Breast epithelium (tissue), 3 donors: ENCODE measurements at regions not wholly inside any gene's neighbourhood (a gene's known extent, or its start where the extent isn't known, plus 50 kb on each side); places are given as distances from the start of the nearest gene placed in this dataset.

ENCODE experiments used
- CTCF ChIP-seq, 3 donors: fragments of 450-650 bp; IDR thresholded peaks; one replicate each; pipeline ENCODE4 v1.5.1; 2016 to 2017; ENCODE audit warnings: antibody characterized with exemption in 3 of 3, mild to moderate bottlenecking in 3 of 3, moderate library complexity in 3 of 3
- POLR2A ChIP-seq: fragments of 450-650 bp; IDR thresholded peaks from one replicate; pipeline ENCODE4 v1.6.1; 2016; ENCODE audit warnings: antibody characterized with exemption, mild to moderate bottlenecking, moderate library complexity
- POLR2AphosphoS5 ChIP-seq, 3 donors: sonication (generic); formaldehyde crosslinking; IDR thresholded peaks; one replicate each; pipeline ENCODE4 v1.6.1; 2017; ENCODE audit warnings: antibody characterized with exemption in 3 of 3

GRCh38 chr6:115396112-115396906, 664.4 kb downstream of the FRK start:
- TF ChIP-seq CTCF (IDR thresholded peaks at IDR 0.05), result no peak
- no peak for TF ChIP-seq POLR2A
- no peak for TF ChIP-seq POLR2AphosphoS5 (IDR thresholded peaks at IDR 0.05)
